ENCODE measurements at regions not wholly inside any gene's neighbourhood (a gene's known extent, or its start where the extent isn't known, plus 50 kb on each side); places are given as distances from the start of the nearest gene placed in this dataset.

DNA sequence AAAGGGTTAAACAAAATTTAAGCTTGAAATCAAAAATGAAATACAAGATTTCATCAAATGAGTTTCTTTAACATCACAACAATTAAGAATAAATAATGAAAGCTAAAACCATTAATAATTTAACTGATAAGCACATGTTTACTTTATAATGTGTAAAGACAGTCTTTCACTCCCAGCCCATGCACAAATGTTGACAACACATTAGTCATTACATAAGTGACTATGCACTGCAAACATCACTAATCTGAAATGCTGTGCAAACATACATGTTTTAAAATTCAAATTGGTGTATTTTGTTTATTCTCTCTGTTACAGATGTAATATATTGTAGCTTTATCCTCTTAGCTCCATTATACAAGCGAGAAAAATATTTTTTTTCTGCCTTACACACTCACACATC lies 220.6 kb upstream of the CPXCR1 start:
- DNase-seq: no peak
- intact Hi-C loops (cut with DNase I): no loop called here

DNA sequence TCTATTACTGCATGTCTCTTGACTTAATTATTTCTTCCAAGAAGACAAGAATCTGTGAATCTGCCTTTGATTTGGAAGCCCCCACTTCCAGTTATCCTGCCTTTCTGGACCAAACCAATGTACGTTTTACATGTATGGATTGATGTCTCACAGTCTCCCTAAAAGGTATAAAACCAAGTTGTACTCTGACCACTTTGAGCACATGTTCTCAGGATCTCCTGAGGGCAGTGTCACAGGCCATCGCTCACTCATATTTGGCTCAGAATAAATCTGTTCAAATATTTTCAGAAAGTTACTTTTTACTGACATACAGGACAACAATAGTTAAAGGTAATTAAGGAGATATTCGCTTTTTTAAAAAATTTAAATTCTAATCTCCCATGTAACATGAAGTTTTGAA lies 188.6 kb upstream of the CPXCR1 start:
- no peak for DNase-seq
- intact Hi-C loops (cut with DNase I): no loop called here

DNA sequence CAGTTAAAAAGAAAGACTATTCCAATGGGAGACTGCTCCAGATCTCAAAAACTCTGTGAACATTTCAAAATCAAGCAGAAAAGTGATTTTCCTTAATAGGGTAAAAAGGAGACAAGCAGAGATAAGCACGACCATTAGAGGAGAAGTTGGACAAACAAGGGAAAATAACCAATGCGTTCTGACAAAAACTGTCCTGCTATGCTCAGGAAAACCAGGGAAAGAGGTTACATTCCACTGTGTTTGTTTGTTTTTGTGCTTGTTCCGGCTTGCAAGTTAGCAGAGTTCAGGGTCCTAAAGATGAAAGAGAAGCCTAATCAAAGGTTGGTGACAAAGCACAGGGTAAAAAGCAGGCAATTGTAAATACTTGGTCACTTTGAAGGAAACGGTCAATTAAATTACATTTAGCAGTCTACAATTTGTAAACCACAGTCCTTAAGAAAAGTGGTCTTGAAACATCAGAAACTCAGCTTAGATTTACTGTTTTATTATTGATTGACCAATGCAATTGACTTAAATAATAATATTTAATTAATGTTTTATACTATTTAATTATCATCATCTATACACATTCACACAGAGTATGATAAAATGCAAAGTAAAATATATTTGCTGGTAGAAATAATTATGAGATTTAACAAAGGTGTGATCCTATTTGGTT lies 186.2 kb upstream of the CPXCR1 start:
- intact Hi-C loops (cut with DNase I): no loop called here
- no peak for DNase-seq

DNA sequence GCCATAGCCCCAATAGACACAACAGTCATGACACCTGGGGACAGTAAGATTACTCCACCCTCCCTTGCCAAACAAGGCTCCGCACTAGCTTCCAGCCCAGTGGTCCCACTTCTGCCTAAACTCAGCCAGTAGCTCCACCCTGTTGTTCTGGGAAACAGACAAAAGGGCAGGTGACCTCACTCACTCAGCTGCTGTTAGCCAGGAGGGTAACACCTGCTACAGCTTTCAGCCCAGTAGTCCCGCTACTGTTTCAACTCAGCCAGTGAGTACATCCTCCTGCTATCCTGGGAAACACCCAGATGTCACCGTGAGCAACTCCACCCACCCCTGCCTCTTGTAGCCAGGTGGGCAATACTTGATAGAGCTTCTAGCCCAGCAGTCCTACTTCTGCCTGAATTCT lies 162.7 kb upstream of the CPXCR1 start:
- intact Hi-C loops (cut with DNase I): no loop called here
- no peak for DNase-seq

DNA sequence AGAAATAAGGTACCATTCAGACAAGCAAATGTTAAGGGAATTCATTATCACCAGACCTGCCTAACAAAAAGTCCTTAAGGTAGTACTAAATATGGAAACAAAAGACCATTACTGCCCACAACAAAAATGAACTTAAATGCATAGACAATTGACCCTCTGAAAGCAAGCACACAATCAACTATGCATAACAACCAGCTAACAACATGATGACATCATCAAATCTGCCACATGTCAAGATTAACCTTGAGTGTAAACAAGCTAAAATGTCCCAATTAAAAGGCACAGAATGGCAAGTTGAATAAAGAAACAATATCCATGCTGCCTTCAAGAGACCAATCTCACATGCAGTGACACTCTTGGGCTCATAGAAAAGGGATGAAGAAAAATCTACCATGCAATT lies 160.7 kb upstream of the CPXCR1 start:
- no peak for DNase-seq
- intact Hi-C loops (cut with DNase I): no loop called here

- no peak for DNase-seq
- intact Hi-C loops (cut with DNase I): no loop called here
These were observed 143.8 kb upstream of the CPXCR1 start for GRCh38 chrX:88603237-88603636.

GRCh38 chrX:88604433-88605221 lies 142.4 kb upstream of the CPXCR1 start:
- no peak for DNase-seq
- intact Hi-C loops (cut with DNase I): no loop called here

GRCh38 chrX:88605222-88605583 lies 141.8 kb upstream of the CPXCR1 start:
- intact Hi-C loops (cut with DNase I): no loop called here
- no peak for DNase-seq

DNA sequence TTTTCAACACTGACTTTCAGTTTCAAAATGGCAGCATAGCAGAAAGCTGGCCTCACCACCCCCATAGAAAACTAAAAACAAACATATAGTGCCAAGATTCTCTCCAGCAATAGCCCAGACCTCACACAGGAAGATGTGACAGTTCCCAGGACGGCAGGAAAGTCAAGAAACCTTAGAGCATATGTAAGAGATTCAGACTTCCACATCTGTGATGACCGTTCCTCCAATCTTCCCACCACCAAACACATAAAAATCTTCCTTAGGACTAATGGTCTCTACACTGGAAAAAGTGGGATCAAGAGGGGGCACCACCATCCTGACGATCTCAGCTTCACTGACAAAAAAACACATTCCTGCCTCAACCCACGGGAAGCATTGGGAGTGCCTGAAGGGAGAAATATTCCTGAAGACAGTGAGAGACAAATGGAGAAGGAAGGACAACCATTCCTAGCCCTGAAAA lies 134.1 kb upstream of the CPXCR1 start:
- peak in 1 of 42 donors; percentile 1 for DNase-seq
- intact Hi-C loops (cut with DNase I): loop anchor here (5.0 kb wide), 1 partner anchor 186 kb away; no protein-coding TSS in a partner anchor

- intact Hi-C loops (cut with DNase I): loop anchor here (5.0 kb wide), 1 partner anchor 186 kb away; no protein-coding TSS in a partner anchor
These were observed 133.7 kb upstream of the CPXCR1 start for GRCh38 chrX:88613338-88613737.

DNA sequence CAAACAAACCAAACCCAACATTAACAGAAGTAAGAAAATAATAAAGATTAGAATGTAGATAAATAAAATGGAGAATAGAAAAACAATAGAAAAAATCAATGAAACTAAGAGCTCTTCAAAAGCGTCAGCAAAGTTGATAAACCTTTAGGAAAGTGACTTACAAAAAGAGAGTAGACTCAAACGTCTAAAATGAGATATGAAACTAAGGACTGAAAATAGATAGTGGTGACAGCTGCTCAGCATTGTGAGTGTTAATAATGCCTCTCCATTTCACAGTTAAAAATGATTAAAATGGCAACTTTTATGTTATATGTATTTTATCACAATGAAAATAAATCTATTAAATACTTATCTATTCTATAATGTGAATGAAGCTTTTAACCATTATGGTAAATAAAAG lies 125.7 kb upstream of the CPXCR1 start:
- no peak for DNase-seq
- intact Hi-C loops (cut with DNase I): no loop called here

More at GRCh38 chrX:88613338-88613737, 133.7 kb upstream of the CPXCR1 start:
- DNase-seq: peak in 12 of 42 donors; percentile 0 to 47 (median 12)

DNA sequence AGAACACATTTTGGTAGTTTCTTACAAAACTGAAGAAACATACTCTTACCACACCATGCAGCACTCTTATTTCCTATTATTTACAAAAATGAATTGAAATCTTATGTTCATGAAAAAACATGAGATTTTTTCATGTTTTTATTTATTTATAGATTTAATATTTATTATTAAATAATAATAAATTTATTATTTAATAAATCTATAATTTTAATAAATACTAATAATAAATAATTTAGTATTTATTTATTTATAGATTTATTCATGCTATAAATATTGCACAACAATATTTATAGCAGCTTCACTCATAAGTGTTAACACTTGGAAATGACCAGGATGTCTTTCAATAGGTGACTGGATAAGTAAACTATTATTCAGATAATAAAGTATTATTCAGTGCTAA lies 91.6 kb upstream of the CPXCR1 start:
- no peak for DNase-seq
- intact Hi-C loops (cut with DNase I): no loop called here

DNA sequence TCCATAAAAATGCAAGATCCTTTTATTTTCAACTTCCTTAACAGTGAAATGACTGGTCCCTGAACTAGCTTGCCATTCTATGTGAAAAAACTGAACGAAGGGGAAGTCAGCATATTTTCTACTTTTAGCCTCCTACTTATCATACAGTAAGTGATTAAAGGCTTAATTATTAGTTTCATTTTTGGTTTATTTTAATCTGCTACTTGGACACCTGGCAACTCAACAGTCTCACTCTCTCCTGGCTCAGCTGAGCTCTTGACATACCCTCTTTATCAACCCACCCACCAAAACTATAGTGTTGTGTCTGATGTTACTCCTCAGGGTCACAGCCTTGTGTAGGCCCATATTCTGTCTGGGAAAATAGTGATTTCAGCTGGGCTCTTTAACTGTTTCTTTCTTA lies 86.2 kb upstream of the CPXCR1 start:
- DNase-seq: no peak
- intact Hi-C loops (cut with DNase I): no loop called here

- DNase-seq: no peak
- intact Hi-C loops (cut with DNase I): no loop called here
These were observed 74.8 kb upstream of the CPXCR1 start for GRCh38 chrX:88672261-88672660.

Data from head of caudate nucleus (tissue), 42 donors.